ENCODE measurements at regions not wholly inside any gene's neighbourhood (a gene's known extent, or its start where the extent isn't known, plus 50 kb on each side); places are given as distances from the start of the nearest gene placed in this dataset.
"Not testable (repeated sequence)": the region's sequence is repeated elsewhere in the genome, so short reads cannot be mapped to it uniquely, and the experiment has no call there.

DNA sequence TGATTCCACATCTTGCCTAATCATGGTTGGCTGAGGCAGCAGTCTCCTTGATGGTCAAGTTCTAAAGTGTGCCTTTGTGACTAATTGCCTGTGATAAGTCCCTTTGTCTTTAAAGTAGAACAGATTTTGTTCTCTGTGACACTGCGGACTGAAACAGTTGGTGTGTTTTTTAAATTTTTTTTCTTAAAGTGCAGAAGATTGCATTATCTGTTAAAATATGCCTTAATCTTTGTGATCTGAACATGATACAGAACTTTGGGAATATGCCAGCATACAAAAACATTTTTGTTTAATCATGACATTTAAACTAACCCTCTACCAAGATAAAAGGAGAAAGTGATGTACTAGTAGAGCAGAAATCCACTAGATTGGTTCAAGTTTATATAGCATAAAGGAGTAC is 1260.6 kb upstream of the ADGRL2 start:
- Histone ChIP-seq H3K27me3 (no peaks in the 10 kb centered on the region), H3K36me3 (no peaks in the 10 kb centered on the region), H3K4me3 (no peak overlapping the region), H3K27ac (no peak overlapping the region), H3K9me3 (no peaks in the 10 kb centered on the region), H3K4me1 (no peaks in the 10 kb centered on the region)
- TF ChIP-seq, protein P1, sequence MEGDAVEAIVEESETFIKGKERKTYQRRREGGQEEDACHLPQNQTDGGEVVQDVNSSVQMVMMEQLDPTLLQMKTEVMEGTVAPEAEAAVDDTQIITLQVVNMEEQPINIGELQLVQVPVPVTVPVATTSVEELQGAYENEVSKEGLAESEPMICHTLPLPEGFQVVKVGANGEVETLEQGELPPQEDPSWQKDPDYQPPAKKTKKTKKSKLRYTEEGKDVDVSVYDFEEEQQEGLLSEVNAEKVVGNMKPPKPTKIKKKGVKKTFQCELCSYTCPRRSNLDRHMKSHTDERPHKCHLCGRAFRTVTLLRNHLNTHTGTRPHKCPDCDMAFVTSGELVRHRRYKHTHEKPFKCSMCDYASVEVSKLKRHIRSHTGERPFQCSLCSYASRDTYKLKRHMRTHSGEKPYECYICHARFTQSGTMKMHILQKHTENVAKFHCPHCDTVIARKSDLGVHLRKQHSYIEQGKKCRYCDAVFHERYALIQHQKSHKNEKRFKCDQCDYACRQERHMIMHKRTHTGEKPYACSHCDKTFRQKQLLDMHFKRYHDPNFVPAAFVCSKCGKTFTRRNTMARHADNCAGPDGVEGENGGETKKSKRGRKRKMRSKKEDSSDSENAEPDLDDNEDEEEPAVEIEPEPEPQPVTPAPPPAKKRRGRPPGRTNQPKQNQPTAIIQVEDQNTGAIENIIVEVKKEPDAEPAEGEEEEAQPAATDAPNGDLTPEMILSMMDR (IDR thresholded peaks at IDR 0.05) = no peak
- TF ChIP-seq POLR2A (IDR thresholded peaks at IDR 0.05) = no peak
- DNase-seq = no peak

DNA sequence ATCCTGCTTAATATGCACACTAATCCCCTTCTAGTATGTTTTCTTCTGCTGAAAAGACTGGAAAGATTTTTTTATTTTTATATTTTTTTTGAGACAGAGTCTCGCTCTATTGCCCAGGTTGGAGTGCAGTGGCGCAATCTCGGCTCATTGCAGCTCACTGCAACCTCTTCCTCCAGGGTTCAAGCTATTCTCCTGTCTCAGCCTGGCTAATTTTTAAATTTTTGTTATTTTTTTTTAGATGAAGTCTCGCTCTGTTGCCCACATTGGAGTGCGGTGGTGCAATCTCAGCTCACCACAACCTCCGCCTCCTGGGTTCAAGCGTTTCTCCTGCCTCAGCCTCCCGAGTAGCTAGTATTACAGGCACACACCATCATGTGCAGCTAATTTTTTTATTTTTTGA is 1261.4 kb upstream of the ADGRL2 start:
- not testable (repeated sequence) for H3K36me3 ChIP-seq, DNase-seq, H3K27ac ChIP-seq, H3K27me3 ChIP-seq, H3K9me3 ChIP-seq, H3K4me3 ChIP-seq, H3K4me1 ChIP-seq

DNA sequence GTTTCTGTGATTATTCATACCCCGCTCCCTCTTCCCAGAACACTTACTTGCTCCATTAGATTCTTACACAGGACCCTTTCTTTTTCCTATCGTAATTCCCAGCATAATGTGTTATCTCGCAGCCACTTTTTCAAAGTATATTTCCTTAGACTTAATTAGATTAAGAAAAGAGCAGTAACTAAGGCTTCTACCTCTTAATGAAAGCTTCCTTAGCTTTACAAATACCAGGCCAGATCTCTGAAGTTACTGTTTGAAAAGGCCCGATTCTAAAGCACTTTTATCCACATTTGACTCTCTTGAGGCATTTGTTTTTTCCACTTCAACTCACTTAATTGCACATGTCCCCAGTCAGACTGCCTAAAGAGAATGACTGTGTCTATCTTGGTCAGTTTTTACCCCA is 1264.3 kb upstream of the ADGRL2 start:
- Histone ChIP-seq H3K4me3 (no peak overlapping the region), H3K4me1 (no peaks in the 10 kb centered on the region), H3K36me3 (no peaks in the 10 kb centered on the region), H3K9me3 (no peaks in the 10 kb centered on the region), H3K27me3 (no peaks in the 10 kb centered on the region), H3K27ac (no peak overlapping the region)
- DNase-seq = no peak
- TF ChIP-seq, protein P1 (IDR thresholded peaks at IDR 0.05) = no peak
- TF ChIP-seq POLR2A (IDR thresholded peaks at IDR 0.05) = no peak

DNA sequence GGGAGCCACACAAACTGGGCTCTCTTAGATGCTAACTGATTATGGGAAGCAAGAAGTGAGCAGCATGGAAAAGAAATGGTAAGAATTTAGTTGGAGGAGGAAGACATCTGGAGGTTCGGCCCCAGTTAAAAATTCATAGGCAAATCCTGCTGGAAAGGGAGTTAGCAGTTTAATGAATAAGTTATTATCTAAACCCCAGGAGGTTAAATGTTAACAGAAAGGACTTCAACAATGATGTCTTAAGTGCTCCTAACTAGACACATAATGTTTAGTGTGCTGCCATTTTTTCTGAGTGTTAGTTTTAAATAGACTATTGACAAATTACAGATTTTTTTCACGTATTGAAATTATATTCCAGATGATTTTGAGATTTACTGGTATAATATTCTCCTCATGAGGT is 1265.3 kb upstream of the ADGRL2 start:
- H3K27ac ChIP-seq = no peak overlapping the region
- TF ChIP-seq, protein P1 (IDR thresholded peaks at IDR 0.05) = no peak
- TF ChIP-seq POLR2A (IDR thresholded peaks at IDR 0.05) = no peak

DNA sequence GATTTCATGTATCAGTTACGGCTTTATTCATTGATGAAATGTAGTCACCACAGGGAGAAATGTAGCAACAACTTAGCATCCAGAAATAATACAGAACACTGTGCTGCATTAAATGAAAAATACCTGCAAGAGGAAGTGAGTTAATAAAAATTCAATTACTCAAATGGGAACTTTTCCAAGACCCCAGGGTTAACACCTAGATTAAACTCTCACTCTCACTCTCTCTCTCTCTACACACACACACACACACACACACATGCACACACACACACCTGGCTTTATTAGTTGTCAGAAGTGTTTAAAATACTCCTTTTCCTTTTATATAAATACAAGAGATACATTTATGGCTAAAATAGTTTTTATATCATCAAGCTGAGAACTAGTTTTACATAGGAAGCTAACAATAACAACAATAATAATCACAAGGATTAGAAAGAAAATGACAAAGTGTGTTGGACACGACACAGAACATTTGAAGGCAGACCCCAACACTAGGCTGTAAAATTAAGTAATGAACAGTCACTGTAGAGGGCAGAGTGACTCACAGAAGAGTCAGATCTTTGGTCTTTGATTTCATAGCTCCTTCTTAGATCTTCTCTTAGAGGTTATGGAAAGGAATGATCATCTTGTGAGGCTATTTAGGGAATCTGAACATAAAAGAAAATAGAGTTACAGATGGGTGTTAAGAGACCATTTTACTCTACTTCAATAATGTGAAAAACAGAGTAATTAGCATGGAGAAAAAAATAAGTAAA is 1266.0 kb upstream of the ADGRL2 start:
- no peak overlapping the region for H3K27ac ChIP-seq
- H3K36me3 ChIP-seq = no peaks in the 10 kb centered on the region
- no peaks in the 10 kb centered on the region for H3K27me3 ChIP-seq
- no peaks in the 10 kb centered on the region for H3K9me3 ChIP-seq
- DNase-seq = no peak
- H3K4me3 ChIP-seq = no peak overlapping the region
- TF ChIP-seq POLR2A (IDR thresholded peaks at IDR 0.05) = no peak
- no peaks in the 10 kb centered on the region for H3K4me1 ChIP-seq

More for the DNA sequence above, 1265.3 kb upstream of the ADGRL2 start:
- DNase-seq = no peak
- Histone ChIP-seq H3K9me3 (no peaks in the 10 kb centered on the region), H3K36me3 (no peaks in the 10 kb centered on the region), H3K4me1 (no peaks in the 10 kb centered on the region), H3K4me3 (no peak overlapping the region), H3K27me3 (no peaks in the 10 kb centered on the region)

DNA sequence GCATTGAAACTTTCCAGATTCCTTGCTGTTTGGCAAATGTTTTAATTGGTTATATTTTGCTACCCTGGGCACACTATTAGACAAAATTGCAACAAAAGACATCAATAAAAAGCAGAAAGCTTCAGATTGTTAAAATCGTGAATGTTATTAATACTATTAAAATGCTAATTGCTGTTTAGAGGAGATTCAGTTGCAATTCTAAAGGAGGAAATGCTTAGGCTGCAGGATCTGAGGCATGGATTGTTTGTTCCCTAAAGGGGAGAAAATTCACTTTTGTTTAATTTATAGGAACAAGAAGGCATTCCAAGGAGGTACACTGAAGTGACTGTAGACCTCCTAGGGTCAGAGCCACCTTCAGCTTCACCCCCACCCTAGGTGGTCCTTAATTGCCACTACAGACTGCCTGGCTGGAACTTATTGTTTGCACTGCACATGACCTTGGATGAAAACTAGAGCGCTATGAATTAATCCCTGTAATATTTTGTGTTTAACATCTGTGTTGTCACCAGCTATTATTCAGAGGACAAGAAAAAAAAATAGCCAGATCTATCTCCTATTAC is 1266.9 kb upstream of the ADGRL2 start:
- Histone ChIP-seq H3K27me3 (no peaks in the 10 kb centered on the region), H3K9me3 (no peaks in the 10 kb centered on the region), H3K36me3 (no peaks in the 10 kb centered on the region), H3K4me1 (no peaks in the 10 kb centered on the region), H3K27ac (no peak overlapping the region), H3K4me3 (no peak overlapping the region)
- no peak for DNase-seq
- TF ChIP-seq, protein P1 (IDR thresholded peaks at IDR 0.05) = no peak
- no peak for TF ChIP-seq POLR2A (IDR thresholded peaks at IDR 0.05)
